Stimulated activated CD4-positive, alpha-beta T cell treated with anti-CD3 and anti-CD28 coated beads, Interleukin-4, amount 100 ng/mL, for 24 hours (primary cell): ENCODE measurements at regions not wholly inside any gene's neighbourhood (a gene's known extent, or its start where the extent isn't known, plus 50 kb on each side); places are given as distances from the start of the nearest gene placed in this dataset.
"Not testable (repeated sequence)": the region's sequence is repeated elsewhere in the genome, so short reads cannot be mapped to it uniquely, and the experiment has no call there.

Source experiments
- DNase-seq: peaks from one replicate; pipeline ENCODE4 v3.0.0-alpha.2; 2020

- no peak for DNase-seq
Observed at GRCh38 chr10:29878492-29878891, 180.9 kb downstream of the JCAD start.

- no peak for DNase-seq
Observed at GRCh38 chr10:29877793-29878491, 181.4 kb downstream of the JCAD start.

GRCh38 chr10:29876008-29876555, 183.3 kb downstream of the JCAD start:
- no peak for DNase-seq

GRCh38 chr10:29874606-29875269, 184.6 kb downstream of the JCAD start:
- DNase-seq = no peak

GRCh38 chr10:29873941-29874484, 185.4 kb downstream of the JCAD start:
- DNase-seq = no peak

GRCh38 chr10:29870522-29871044, 188.8 kb downstream of the JCAD start:
- DNase-seq = no peak

GRCh38 chr10:29869593-29869992, 189.8 kb downstream of the JCAD start:
- no peak for DNase-seq

- no peak for DNase-seq
Observed at GRCh38 chr10:29866356-29866755, 193.0 kb downstream of the JCAD start.

GRCh38 chr10:29865700-29866355, 193.6 kb downstream of the JCAD start:
- no peak for DNase-seq

GRCh38 chr10:29862923-29863614, 196.3 kb downstream of the JCAD start:
- DNase-seq = no peak

- DNase-seq = no peak
Observed at GRCh38 chr10:29861811-29862505, 197.4 kb downstream of the JCAD start.

- not testable (repeated sequence) for DNase-seq
Observed at GRCh38 chr10:29861231-29861630, 198.2 kb downstream of the JCAD start.

GRCh38 chr10:29860166-29860565, 199.2 kb downstream of the JCAD start:
- DNase-seq = no peak

GRCh38 chr10:29859521-29860130, 199.8 kb downstream of the JCAD start:
- DNase-seq = no peak

GRCh38 chr10:29858702-29859267, 200.6 kb downstream of the JCAD start:
- DNase-seq = no peak

- no peak for DNase-seq
Observed at GRCh38 chr10:29857843-29858701, 201.3 kb downstream of the JCAD start.

- DNase-seq = no peak
Observed at GRCh38 chr10:29856295-29856694, 203.1 kb downstream of the JCAD start.

GRCh38 chr10:29853913-29854312, 205.5 kb downstream of the JCAD start:
- no peak for DNase-seq

- no peak for DNase-seq
Observed at GRCh38 chr10:29851241-29851640, 208.1 kb downstream of the JCAD start.

GRCh38 chr10:29850371-29850770, 209.0 kb downstream of the JCAD start:
- no peak for DNase-seq
